GM23338 (cell line): ENCODE measurements at regions not wholly inside any gene's neighbourhood (a gene's known extent, or its start where the extent isn't known, plus 50 kb on each side); places are given as distances from the start of the nearest gene placed in this dataset.
A peak's percentile ranks its signal among the peaks of the same experiment; 100 is the strongest.

Source experiments
- ATAC-seq: fragments of 200-7000 bp; cut with Tn5 transposase; 3 replicates; pipeline ENCODE4 v1.9.1; 2020
- DNase-seq: peaks from one replicate; pipeline ENCODE4 v3.0.0-alpha.2; 2015; ENCODE audit warnings: low spot score
- H2AFZ ChIP-seq: fragments of 200-600 bp; sonication (generic); 2 replicates; pipeline ENCODE4 v1.8.0; 2016; ENCODE audit warnings: antibody characterized with exemption, mild to moderate bottlenecking, moderate library complexity
- H3F3A ChIP-seq: fragments of 200-600 bp; sonication (generic); replicated peaks from 2 replicates; pipeline ENCODE4 v1.8.0; 2017; ENCODE audit warnings: antibody characterized with exemption, mixed run types, low read depth
- H3K27ac ChIP-seq: fragments of 200-600 bp; sonication (generic); 2 replicates; pipeline ENCODE4 v1.6.1; 2016; ENCODE audit warnings: low read depth
- H3K27me3 ChIP-seq: fragments of 200-600 bp; sonication (generic); 2 replicates; pipeline ENCODE4 v1.8.0; 2016; ENCODE audit warnings: mild to moderate bottlenecking, mixed run types, moderate library complexity; ENCODE audit not compliant: insufficient read depth
- H3K36me3 ChIP-seq: fragments of 200-600 bp; sonication (generic); 2 replicates; pipeline ENCODE4 v1.8.0; 2016; ENCODE audit warnings: mild to moderate bottlenecking; ENCODE audit not compliant: insufficient read depth
- H3K4me1 ChIP-seq: fragments of 200-600 bp; sonication (generic); 2 replicates; pipeline ENCODE4 v1.8.0; 2016; ENCODE audit warnings: mild to moderate bottlenecking, moderate library complexity; ENCODE audit not compliant: insufficient read depth
- H3K4me2 ChIP-seq: fragments of 200-600 bp; sonication (generic); 2 replicates; pipeline ENCODE4 v1.7.1; 2017; ENCODE audit warnings: mixed run types
- H3K4me3 ChIP-seq: fragments of 200-600 bp; sonication (generic); 2 replicates; pipeline ENCODE4 v1.6.1; 2016; ENCODE audit warnings: mixed run types
- H3K79me2 ChIP-seq: fragments of 200-600 bp; sonication (generic); replicated peaks from 2 replicates; pipeline ENCODE4 v1.8.0; 2017; ENCODE audit warnings: mild to moderate bottlenecking; ENCODE audit not compliant: insufficient read depth
- H3K9me2 ChIP-seq: fragments of 200-600 bp; sonication (generic); 2 replicates; pipeline ENCODE4 v1.8.0; 2017; ENCODE audit not compliant: insufficient read depth
- H4K20me1 ChIP-seq: fragments of 200-600 bp; sonication (generic); replicated peaks from 2 replicates; pipeline ENCODE4 v1.8.0; 2017; ENCODE audit warnings: mild to moderate bottlenecking; ENCODE audit not compliant: insufficient read depth
- H3K27ac Mint-ChIP-seq: 2 replicates; pipeline ENCODE4 v1.8.0; 2020; ENCODE audit warnings: inconsistent platforms, mild to moderate bottlenecking, moderate library complexity, mixed read lengths
- H3K27me3 Mint-ChIP-seq: 3 replicates; pipeline ENCODE4 v1.8.0; 2022; ENCODE audit warnings: low read depth, mild to moderate bottlenecking, moderate library complexity, mixed read lengths, inconsistent platforms; ENCODE audit not compliant: insufficient read depth, poor library complexity
- H3K36me3 Mint-ChIP-seq: 3 replicates; pipeline ENCODE4 v1.8.0; 2021; ENCODE audit warnings: low read depth, mild to moderate bottlenecking, inconsistent platforms, moderate library complexity, mixed read lengths
- H3K4me1 Mint-ChIP-seq: 3 replicates; pipeline ENCODE4 v1.8.0; 2020; ENCODE audit warnings: mild to moderate bottlenecking, inconsistent platforms, mixed read lengths
- H3K4me3 Mint-ChIP-seq: 3 replicates; pipeline ENCODE4 v1.8.0; 2021; ENCODE audit warnings: moderate library complexity, mild to moderate bottlenecking, inconsistent platforms, mixed read lengths
- H3K9me3 Mint-ChIP-seq: 3 replicates; pipeline ENCODE4 v1.8.0; 2020; ENCODE audit warnings: moderate library complexity, mild to moderate bottlenecking, inconsistent platforms, mixed read lengths
- EZH2 ChIP-seq: fragments of 200-600 bp; sonication (generic); IDR thresholded peaks from one replicate; pipeline ENCODE4 v1.8.0; 2017; ENCODE audit warnings: antibody characterized with exemption, mild to moderate bottlenecking, low read depth; ENCODE audit not compliant: unreplicated experiment
- EZH2phosphoT487 ChIP-seq: fragments of 200-600 bp; sonication (generic); IDR thresholded peaks from one replicate; pipeline ENCODE4 v1.8.1; 2018; ENCODE audit warnings: antibody characterized with exemption; ENCODE audit not compliant: unreplicated experiment
- JUNB ChIP-seq: IDR thresholded peaks from one replicate; pipeline ENCODE4 v1.6.1; 2016; ENCODE audit warnings: antibody characterized with exemption; ENCODE audit not compliant: unreplicated experiment
- NANOG ChIP-seq: IDR thresholded peaks from 2 replicates; pipeline ENCODE4 v1.6.1; 2016; ENCODE audit warnings: antibody characterized with exemption, borderline replicate concordance
- POLR2AphosphoS5 ChIP-seq: IDR thresholded peaks from 2 replicates; pipeline ENCODE4 v1.6.1; 2016; ENCODE audit warnings: antibody characterized with exemption, low read depth
- ZNF331 ChIP-seq: fragments of 250-450 bp; sonication (Bioruptor Pico); IDR thresholded peaks from 2 replicates; pipeline ENCODE4 v1.5.0; 2020; ENCODE audit warnings: low read depth, mild to moderate bottlenecking, moderate library complexity
- TF ChIP-seq, protein P1 (sequence below): IDR thresholded peaks from one replicate; pipeline ENCODE4 v1.6.1; 2018; ENCODE audit warnings: antibody characterized with exemption; ENCODE audit not compliant: unreplicated experiment

DNA sequence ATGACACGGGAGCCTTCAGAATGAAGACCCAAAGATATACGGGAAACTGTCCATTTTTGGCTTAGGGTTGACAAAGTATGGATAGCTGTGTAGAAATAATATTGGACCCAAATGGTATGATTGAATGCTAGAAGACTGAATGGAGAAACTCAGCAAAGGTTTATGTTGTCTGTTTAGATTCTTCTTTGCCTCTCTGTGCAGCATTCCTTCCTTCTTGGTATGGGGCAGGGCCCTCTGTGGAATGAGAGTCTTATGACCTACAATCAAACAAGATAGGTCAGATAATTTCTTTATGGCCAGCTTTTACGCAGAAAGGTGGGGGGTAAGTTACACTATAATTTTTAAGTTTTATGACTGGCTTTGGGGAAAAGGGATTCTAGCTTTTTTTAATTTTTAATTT, 124.3 kb downstream of the PCDH10 start (continued):
- TF ChIP-seq, protein P1, sequence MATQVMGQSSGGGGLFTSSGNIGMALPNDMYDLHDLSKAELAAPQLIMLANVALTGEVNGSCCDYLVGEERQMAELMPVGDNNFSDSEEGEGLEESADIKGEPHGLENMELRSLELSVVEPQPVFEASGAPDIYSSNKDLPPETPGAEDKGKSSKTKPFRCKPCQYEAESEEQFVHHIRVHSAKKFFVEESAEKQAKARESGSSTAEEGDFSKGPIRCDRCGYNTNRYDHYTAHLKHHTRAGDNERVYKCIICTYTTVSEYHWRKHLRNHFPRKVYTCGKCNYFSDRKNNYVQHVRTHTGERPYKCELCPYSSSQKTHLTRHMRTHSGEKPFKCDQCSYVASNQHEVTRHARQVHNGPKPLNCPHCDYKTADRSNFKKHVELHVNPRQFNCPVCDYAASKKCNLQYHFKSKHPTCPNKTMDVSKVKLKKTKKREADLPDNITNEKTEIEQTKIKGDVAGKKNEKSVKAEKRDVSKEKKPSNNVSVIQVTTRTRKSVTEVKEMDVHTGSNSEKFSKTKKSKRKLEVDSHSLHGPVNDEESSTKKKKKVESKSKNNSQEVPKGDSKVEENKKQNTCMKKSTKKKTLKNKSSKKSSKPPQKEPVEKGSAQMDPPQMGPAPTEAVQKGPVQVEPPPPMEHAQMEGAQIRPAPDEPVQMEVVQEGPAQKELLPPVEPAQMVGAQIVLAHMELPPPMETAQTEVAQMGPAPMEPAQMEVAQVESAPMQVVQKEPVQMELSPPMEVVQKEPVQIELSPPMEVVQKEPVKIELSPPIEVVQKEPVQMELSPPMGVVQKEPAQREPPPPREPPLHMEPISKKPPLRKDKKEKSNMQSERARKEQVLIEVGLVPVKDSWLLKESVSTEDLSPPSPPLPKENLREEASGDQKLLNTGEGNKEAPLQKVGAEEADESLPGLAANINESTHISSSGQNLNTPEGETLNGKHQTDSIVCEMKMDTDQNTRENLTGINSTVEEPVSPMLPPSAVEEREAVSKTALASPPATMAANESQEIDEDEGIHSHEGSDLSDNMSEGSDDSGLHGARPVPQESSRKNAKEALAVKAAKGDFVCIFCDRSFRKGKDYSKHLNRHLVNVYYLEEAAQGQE: no peak
- TF ChIP-seq JUNB: no peak

DNA sequence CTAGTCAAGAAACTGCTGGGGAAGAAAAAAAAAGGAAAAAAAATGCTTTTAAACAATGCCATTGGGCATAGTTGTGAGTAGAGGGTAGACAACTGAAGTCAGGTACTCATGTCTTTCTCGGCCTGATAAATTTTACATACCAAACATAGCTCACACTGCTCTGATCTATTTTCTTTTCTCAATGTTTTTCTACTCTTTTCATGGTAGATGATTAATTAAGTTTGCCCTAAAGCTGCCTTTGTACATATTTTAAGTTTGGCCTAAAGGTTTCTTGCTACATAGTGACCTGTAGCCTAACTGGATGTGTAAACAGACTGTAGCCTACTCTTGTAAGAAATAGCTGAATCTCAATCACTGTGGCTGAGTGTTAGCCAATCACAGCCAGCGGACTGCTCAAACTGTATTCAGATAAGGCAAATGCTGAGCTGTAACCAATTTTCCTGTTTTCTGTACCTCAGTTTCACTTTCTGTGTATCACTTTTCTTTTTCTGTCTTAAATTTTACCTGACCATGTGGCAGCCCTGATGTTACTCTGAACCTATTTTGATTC, 121.0 kb downstream of the PCDH10 start:
- no peaks in the 10 kb centered on the region for H3K9me3 Mint-ChIP-seq
- no peaks in the 10 kb centered on the region for H3K27me3 Mint-ChIP-seq
- Histone ChIP-seq H3K27ac (no peak overlapping the region), H3K79me2 (no peaks in the 10 kb centered on the region), H3K4me3 (no peak overlapping the region), H3K4me1 (peaks cover 20% of the 10 kb centered on the region), H3K4me2 (no peak overlapping the region), H3K27me3 (no peaks in the 10 kb centered on the region), H2AFZ (0 out of 2 replicates have a peak overlapping the region, but pooled peaks have one; percentile 15), H3K9me2 (0 out of 2 replicates have a peak, but pooled peaks cover 3% of the 10 kb centered on the region), H3K36me3 (no peaks in the 10 kb centered on the region), H4K20me1 (no peaks in the 10 kb centered on the region), H3F3A (no peaks in the 10 kb centered on the region)
- peak overlapping the region; percentile 61; the same call in 1 of the 2 replicates for H3K27ac Mint-ChIP-seq
- H3K4me3 Mint-ChIP-seq: no peak overlapping the region
- H3K36me3 Mint-ChIP-seq: no peaks in the 10 kb centered on the region; the same call in 2 of the 3 replicates
- DNase-seq: no peak
- TF ChIP-seq EZH2phosphoT487: no peak
- no peak for TF ChIP-seq JUNB
- TF ChIP-seq NANOG: no peak
- TF ChIP-seq EZH2: no peak
- TF ChIP-seq, protein P1: no peak
- TF ChIP-seq ZNF331 (CRISPR knock-in tag): no peak
- TF ChIP-seq POLR2AphosphoS5: no peak
- peaks cover 16% of the 10 kb centered on the region; the same call in 2 of the 3 replicates for H3K4me1 Mint-ChIP-seq
- peak; percentile 58 for ATAC-seq
